ENCODE measurements at regions not wholly inside any gene's neighbourhood (a gene's known extent, or its start where the extent isn't known, plus 50 kb on each side); places are given as distances from the start of the nearest gene placed in this dataset.

DNA sequence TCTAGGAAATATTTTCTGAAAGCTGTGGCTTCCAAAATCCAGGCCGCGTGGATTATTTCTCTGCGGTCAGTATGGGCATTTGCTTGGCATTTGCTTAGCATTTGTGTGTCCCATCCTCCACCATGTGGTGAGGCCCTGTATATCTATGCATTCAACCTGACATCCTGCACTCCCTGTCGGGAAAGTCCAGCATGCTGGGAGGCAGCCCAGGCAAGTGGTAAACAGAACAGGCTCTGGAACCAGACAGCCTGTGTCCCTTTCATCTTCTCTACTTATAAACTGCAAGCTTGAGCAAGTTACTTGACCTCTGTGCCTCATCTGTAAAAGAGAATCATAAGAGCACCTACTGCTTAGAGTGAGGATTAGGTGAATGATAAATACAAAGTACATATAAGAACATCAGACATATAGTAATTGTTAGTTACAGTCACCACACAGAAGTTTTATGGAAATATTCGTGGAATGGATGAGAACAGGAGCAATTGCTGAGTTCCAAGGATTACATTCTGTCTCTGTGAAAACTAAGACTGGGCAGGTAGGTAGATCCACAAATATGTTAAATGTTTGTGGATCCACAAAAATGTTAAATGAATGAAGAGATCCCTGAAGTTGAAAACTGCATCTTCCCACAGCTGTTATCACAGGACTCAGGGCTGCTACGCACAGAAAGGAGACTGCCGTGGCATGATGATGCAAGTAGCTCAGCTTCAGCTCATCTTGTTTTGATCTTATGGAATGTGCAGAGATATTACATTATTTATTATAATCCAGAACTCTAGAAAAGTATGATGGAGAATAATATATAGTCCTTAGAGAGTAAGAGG, 317.0 kb upstream of the MMADHC start:
- no peak for TF ChIP-seq EZH2 (IDR thresholded peaks at IDR 0.05; ENCODE audit: low read length)
- TF ChIP-seq, protein P1, sequence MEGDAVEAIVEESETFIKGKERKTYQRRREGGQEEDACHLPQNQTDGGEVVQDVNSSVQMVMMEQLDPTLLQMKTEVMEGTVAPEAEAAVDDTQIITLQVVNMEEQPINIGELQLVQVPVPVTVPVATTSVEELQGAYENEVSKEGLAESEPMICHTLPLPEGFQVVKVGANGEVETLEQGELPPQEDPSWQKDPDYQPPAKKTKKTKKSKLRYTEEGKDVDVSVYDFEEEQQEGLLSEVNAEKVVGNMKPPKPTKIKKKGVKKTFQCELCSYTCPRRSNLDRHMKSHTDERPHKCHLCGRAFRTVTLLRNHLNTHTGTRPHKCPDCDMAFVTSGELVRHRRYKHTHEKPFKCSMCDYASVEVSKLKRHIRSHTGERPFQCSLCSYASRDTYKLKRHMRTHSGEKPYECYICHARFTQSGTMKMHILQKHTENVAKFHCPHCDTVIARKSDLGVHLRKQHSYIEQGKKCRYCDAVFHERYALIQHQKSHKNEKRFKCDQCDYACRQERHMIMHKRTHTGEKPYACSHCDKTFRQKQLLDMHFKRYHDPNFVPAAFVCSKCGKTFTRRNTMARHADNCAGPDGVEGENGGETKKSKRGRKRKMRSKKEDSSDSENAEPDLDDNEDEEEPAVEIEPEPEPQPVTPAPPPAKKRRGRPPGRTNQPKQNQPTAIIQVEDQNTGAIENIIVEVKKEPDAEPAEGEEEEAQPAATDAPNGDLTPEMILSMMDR (optimal IDR thresholded peaks at IDR 0.05 in 1 of 3, IDR thresholded peaks at IDR 0.05 in 1 of 3, conservative IDR thresholded peaks at IDR 0.05 in 1 of 3; ENCODE audit: extremely low read depth in 1 of 3, insufficient read depth in 2 of 3, low read length in 3 of 3), result no peak
- FAIRE-seq (no peak), DNase-seq (ENCODE audit: low read depth, low spot score) (no peak)
- Histone ChIP-seq H3K9me1 (ENCODE audit: control insufficient read depth, extremely low read depth, insufficient read depth, low read length) (no peaks in the 10 kb centered on the region), H4K20me1 (ENCODE audit: control insufficient read depth, extremely low read depth, insufficient read depth, low read length) (no peaks in the 10 kb centered on the region), H3K4me2 (ENCODE audit: control insufficient read depth, extremely low read depth, insufficient read depth, low read depth, low read length) (no peak overlapping the region), H3K27ac (ENCODE audit: control insufficient read depth, insufficient read depth, low read length) (no peak overlapping the region), H3K9ac (ENCODE audit: control insufficient read depth, extremely low read depth, insufficient read depth, low read length) (no peak overlapping the region), H3K27me3 (ENCODE audit: control insufficient read depth, extremely low read depth, insufficient read depth, low read length) (no peaks in the 10 kb centered on the region), H3K4me1 (ENCODE audit: control insufficient read depth, extremely low read depth, insufficient read depth, low read length) (no peaks in the 10 kb centered on the region), H3K9me3 (ENCODE audit: control insufficient read depth, low read depth, low read length) (no peaks in the 10 kb centered on the region), H3K36me3 (ENCODE audit: control insufficient read depth in 2 of 2, extremely low read depth in 1 of 2, insufficient read depth in 2 of 2, low read length in 2 of 2) (no peaks in the 10 kb centered on the region), H3K79me2 (ENCODE audit: control insufficient read depth, insufficient read depth, low read length) (no peaks in the 10 kb centered on the region), H3K4me3 (ENCODE audit: control insufficient read depth in 2 of 3, extremely low read depth in 1 of 3, insufficient read depth in 2 of 3, low read depth in 1 of 3, low read length in 3 of 3) (no peak overlapping the region), H2AFZ (ENCODE audit: control insufficient read depth, low read length) (no peak overlapping the region)
- dilution Hi-C loops (cut with MboI; ENCODE audit: extremely low pct_ligation_motif_present, low sequenced_read_pairs), result no loop called here

DNA sequence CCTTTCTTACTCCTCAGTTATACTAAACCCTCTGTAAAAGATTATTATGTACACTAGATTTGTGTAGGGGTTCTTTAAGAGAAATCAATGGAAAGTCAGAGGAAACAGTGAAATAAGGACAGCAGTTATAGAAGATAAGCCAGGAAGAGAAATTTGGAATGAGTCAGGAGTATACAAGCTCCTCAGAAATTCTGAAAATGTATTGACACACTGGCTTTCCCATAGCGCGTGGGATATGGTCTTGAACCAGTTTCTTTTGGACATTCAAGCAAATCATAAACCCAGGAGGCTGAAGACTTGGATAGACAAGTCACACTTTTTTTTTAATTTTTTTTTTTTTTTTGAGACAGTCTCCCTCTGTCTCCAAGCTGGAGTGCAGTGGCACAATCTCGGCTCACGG, 316.1 kb upstream of the MMADHC start:
- no peaks in the 10 kb centered on the region for H4K20me1 ChIP-seq (ENCODE audit: control insufficient read depth, extremely low read depth, insufficient read depth, low read length)
- H3K4me1 ChIP-seq (ENCODE audit: control insufficient read depth, extremely low read depth, insufficient read depth, low read length), result no peaks in the 10 kb centered on the region
- H3K4me2 ChIP-seq (ENCODE audit: control insufficient read depth, extremely low read depth, insufficient read depth, low read depth, low read length), result no peak overlapping the region
- H2AFZ ChIP-seq (ENCODE audit: control insufficient read depth, low read length), result no peak overlapping the region
- DNase-seq (ENCODE audit: low read depth, low spot score) (no peak), FAIRE-seq (no peak)
- H3K27me3 ChIP-seq (ENCODE audit: control insufficient read depth, extremely low read depth, insufficient read depth, low read length), result no peaks in the 10 kb centered on the region
- no peak overlapping the region for H3K4me3 ChIP-seq (ENCODE audit: control insufficient read depth in 2 of 3, extremely low read depth in 1 of 3, insufficient read depth in 2 of 3, low read depth in 1 of 3, low read length in 3 of 3)
- H3K9me3 ChIP-seq (ENCODE audit: control insufficient read depth, low read depth, low read length), result no peaks in the 10 kb centered on the region
- no peaks in the 10 kb centered on the region for H3K36me3 ChIP-seq (ENCODE audit: control insufficient read depth in 2 of 2, extremely low read depth in 1 of 2, insufficient read depth in 2 of 2, low read length in 2 of 2)
- no peak overlapping the region for H3K9ac ChIP-seq (ENCODE audit: control insufficient read depth, extremely low read depth, insufficient read depth, low read length)
- no peak for TF ChIP-seq EZH2 (IDR thresholded peaks at IDR 0.05; ENCODE audit: low read length)
- TF ChIP-seq, protein P1 (optimal IDR thresholded peaks at IDR 0.05 in 1 of 3, IDR thresholded peaks at IDR 0.05 in 1 of 3, conservative IDR thresholded peaks at IDR 0.05 in 1 of 3; ENCODE audit: extremely low read depth in 1 of 3, insufficient read depth in 2 of 3, low read length in 3 of 3), result no peak
- H3K27ac ChIP-seq (ENCODE audit: control insufficient read depth, insufficient read depth, low read length), result no peak overlapping the region
- no peaks in the 10 kb centered on the region for H3K79me2 ChIP-seq (ENCODE audit: control insufficient read depth, insufficient read depth, low read length)
- dilution Hi-C loops (cut with MboI; ENCODE audit: extremely low pct_ligation_motif_present, low sequenced_read_pairs), result no loop called here
- H3K9me1 ChIP-seq (ENCODE audit: control insufficient read depth, extremely low read depth, insufficient read depth, low read length), result no peaks in the 10 kb centered on the region

Data from keratinocyte (primary cell).